A673 (cell line): ENCODE measurements at regions not wholly inside any gene's neighbourhood (a gene's known extent, or its start where the extent isn't known, plus 50 kb on each side); places are given as distances from the start of the nearest gene placed in this dataset.

Experiments used
- CTCF ChIP-seq: fragments of 300-800, 200-600 bp; sonication (generic); conservative IDR thresholded peaks from 2 replicates; pipeline ENCODE4 v1.5.1; 2017; ENCODE audit warnings: low read depth, mild to moderate bottlenecking, antibody characterized with exemption, low read length, moderate library complexity, mixed read lengths
- EZH2 ChIP-seq: fragments of 200-600 bp; sonication (generic); IDR thresholded peaks from 2 replicates; pipeline ENCODE4 v1.6.1; 2017; ENCODE audit warnings: borderline replicate concordance, low read depth, mild to moderate bottlenecking, mixed read lengths, antibody characterized with exemption, low read length; ENCODE audit not compliant: poor library complexity, severe bottlenecking

- TF ChIP-seq EZH2 (no peak), CTCF (no peak)
These were observed 120.3 kb upstream of the SLC38A4 start for GRCh38 chr12:46946137-46946536.
